Mammary epithelial cell (primary cell): ENCODE measurements at regions not wholly inside any gene's neighbourhood (a gene's known extent, or its start where the extent isn't known, plus 50 kb on each side); places are given as distances from the start of the nearest gene placed in this dataset.

Experiments
- CTCF ChIP-seq, 2 donors: IDR thresholded peaks in 1 of 2; conservative IDR thresholded peaks in 1 of 2; 2 replicates each; pipeline ENCODE4 v1.5.1; 2011 to 2012; ENCODE audit warnings: inconsistent platforms in 2 of 2, low read length in 2 of 2, mild to moderate bottlenecking in 2 of 2, control low read depth in 1 of 2, low read depth in 1 of 2; ENCODE audit not compliant: insufficient read depth in 1 of 2; ENCODE audit errors: extremely low read depth in 1 of 2
- EZH2 ChIP-seq: IDR thresholded peaks from 2 replicates; pipeline ENCODE4 v1.6.1; 2012; ENCODE audit warnings: low read length, inconsistent platforms, borderline replicate concordance

GRCh38 chr10:36171953-36172940 lies 530.2 kb upstream of the FZD8 start:
- TF ChIP-seq CTCF (conservative IDR thresholded peaks at IDR 0.05 in 1 of 2, IDR thresholded peaks at IDR 0.05 in 1 of 2; ENCODE audit: extremely low read depth in 1 of 2, insufficient read depth in 1 of 2, low read depth in 1 of 2, low read length in 2 of 2) (no peak), EZH2 (no peak)
